ENCODE measurements at regions not wholly inside any gene's neighbourhood (a gene's known extent, or its start where the extent isn't known, plus 50 kb on each side); places are given as distances from the start of the nearest gene placed in this dataset.
A peak's percentile ranks its signal among the peaks of the same experiment; 100 is the strongest.

DNA sequence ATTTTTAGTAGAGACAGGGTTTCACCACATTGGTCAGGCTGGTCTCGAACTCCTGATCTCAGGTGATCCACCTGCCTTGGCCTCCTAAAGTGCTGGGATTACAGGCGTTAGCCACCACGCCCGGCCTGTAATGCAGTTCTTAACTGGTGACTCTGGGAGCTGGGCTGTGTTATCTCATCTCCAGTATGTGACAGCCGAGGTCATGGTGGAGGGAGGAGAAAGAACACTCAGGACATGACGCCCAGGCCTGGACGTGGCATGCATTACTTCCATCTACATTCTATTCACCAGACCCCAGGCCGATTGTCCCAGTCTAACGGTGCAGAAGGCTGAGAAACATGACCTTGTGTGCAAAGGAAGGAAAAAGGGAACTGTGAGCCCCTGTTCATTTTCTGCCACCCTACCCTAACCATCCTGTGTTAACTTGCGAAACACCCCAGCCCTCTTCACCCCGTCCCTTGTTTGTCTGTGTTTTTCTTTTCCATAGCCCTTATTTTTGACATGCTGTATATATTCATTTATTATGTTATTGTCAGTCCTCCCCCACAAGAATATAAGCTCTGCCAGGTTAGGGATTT is 88.1 kb upstream of the ASAP2 start:
- DNase-seq, result no peak
- Histone ChIP-seq H3K36me3 (no peaks in the 10 kb centered on the region), H3K4me1 (no peaks in the 10 kb centered on the region)

DNA sequence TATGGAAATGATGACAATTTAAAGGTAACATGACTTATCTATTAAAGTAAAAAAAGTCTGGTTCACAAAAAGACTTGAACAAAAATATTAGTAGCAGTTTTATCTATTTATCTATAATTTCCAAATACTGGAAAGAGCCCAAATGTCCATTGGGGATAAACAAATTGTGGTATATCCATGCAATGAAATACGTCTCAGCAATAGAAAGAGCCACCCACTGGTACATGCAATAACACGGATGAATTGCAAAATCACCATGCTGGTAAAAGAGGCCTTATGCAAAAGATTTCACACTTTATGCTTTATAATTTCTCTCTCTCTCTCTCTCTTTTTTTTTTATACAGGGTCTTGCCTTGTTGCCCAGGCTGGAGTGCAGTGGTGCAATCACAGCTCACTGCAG is 91.4 kb upstream of the ASAP2 start:
- H3K4me3 ChIP-seq, result no peak overlapping the region
- H3K9me3 ChIP-seq (replicated peaks), result no peaks in the 10 kb centered on the region
- H3K27me3 ChIP-seq, result no peaks in the 10 kb centered on the region
- H3K27ac ChIP-seq, result no peak overlapping the region
- no peaks in the 10 kb centered on the region for H3K4me1 ChIP-seq
- no peaks in the 10 kb centered on the region for H3K36me3 ChIP-seq
- DNase-seq, result no peak

More for the DNA sequence above, 88.1 kb upstream of the ASAP2 start:
- Histone ChIP-seq H3K9me3 (replicated peaks) (no peaks in the 10 kb centered on the region), H3K27me3 (no peaks in the 10 kb centered on the region), H3K4me3 (no peak overlapping the region), H3K27ac (no peak overlapping the region)

DNA sequence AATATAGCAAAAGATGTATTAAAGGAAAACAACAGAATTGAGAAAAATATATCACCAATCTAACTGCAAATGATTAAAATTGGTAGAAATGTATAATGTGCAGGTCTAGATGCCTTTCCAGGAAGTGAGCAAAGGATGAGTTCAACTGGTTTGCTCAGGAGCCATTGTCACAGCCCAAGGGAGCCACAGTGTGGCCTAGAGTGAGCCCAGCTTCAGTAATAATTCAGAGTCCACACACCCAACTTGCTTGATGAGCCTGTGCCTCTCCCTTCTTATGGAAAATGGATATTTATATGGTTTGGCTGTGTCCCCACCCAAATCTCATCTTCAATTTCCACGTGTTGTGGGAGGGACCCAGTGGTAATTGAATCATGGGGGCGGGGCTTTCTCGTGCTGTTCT is 92.2 kb upstream of the ASAP2 start:
- H3K4me1 ChIP-seq, result no peaks in the 10 kb centered on the region
- no peak for DNase-seq
- H3K27me3 ChIP-seq, result no peaks in the 10 kb centered on the region
- no peak overlapping the region for H3K4me3 ChIP-seq
- no peaks in the 10 kb centered on the region for H3K9me3 ChIP-seq (replicated peaks)
- no peak overlapping the region for H3K27ac ChIP-seq
- H3K36me3 ChIP-seq, result no peaks in the 10 kb centered on the region

DNA sequence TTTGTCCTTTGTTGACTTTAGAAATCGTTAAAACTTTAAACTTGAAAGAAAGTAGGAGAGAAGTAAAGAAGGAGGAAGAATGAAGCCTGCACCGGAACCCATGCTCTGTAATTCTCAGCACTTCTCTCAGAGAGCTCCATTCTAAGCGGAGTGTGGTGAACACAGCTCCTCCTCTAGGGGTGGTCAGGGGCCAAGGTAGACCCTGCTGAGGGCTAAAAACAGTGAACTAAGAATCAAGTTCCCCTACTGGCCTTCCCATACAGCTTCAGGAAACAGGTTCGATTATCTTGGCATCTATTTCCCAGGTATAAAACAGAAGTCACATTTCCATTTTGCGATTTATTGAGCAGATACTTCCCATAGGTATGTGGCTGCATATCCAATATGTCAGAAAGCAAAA is 92.7 kb upstream of the ASAP2 start:
- no peak for DNase-seq
- Histone ChIP-seq H3K27ac (no peak overlapping the region), H3K27me3 (no peaks in the 10 kb centered on the region), H3K9me3 (replicated peaks) (no peaks in the 10 kb centered on the region), H3K36me3 (no peaks in the 10 kb centered on the region), H3K4me1 (peaks cover 2% of the 10 kb centered on the region), H3K4me3 (no peak overlapping the region)

GRCh38 chr2:9113262-9113661 is 93.3 kb upstream of the ASAP2 start:
- Histone ChIP-seq H3K4me1 (peaks cover 8% of the 10 kb centered on the region), H3K27ac (no peak overlapping the region), H3K36me3 (no peaks in the 10 kb centered on the region), H3K4me3 (no peak overlapping the region), H3K27me3 (no peaks in the 10 kb centered on the region), H3K9me3 (replicated peaks) (no peaks in the 10 kb centered on the region)
- DNase-seq, result no peak

GRCh38 chr2:9112079-9112721 is 94.4 kb upstream of the ASAP2 start:
- peak in 1 of 2 experiments; percentile 33 for DNase-seq
- no peak overlapping the region for H3K27ac ChIP-seq

GRCh38 chr2:9110893-9111569 is 95.6 kb upstream of the ASAP2 start:
- Histone ChIP-seq H3K36me3 (no peaks in the 10 kb centered on the region), H3K4me3 (no peak overlapping the region), H3K27me3 (no peaks in the 10 kb centered on the region), H3K9me3 (replicated peaks) (no peaks in the 10 kb centered on the region), H3K27ac (no peak overlapping the region), H3K4me1 (peaks cover 21% of the 10 kb centered on the region)
- DNase-seq, result no peak

More at GRCh38 chr2:9112079-9112721, 94.4 kb upstream of the ASAP2 start:
- Histone ChIP-seq H3K27me3 (no peaks in the 10 kb centered on the region), H3K4me1 (peaks cover 19% of the 10 kb centered on the region), H3K4me3 (no peak overlapping the region), H3K9me3 (replicated peaks) (no peaks in the 10 kb centered on the region), H3K36me3 (no peaks in the 10 kb centered on the region)

DNA sequence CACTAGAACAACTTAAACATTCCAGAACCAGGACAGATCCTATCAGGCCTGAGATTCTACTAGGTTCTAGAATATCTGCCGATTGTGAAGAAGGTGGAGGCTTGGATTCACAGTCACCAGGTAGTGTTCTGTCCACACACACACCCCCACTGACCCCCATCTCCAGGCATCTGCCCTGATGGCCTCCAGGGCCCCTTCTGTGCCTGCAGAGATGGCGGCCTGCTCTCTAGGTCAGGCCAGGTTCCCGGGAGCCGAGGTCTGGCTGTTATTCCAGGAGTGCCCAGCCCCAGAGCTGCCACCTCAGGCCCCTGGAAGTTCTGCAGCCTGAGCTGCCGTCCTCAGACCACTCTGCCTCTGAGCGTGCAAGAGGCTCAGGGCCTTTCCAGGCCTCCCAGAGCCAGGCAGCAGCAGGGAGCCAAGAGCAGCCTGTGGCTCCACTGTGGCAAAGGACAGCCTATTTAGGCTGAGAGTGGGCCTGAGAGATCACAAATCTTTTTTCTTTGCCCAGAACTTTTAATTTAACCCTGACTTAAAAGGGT is 96.2 kb upstream of the ASAP2 start:
- no peaks in the 10 kb centered on the region for H3K27me3 ChIP-seq
- no peaks in the 10 kb centered on the region for H3K9me3 ChIP-seq (replicated peaks)
- no peak for DNase-seq
- no peak overlapping the region for H3K4me3 ChIP-seq
- peaks cover 21% of the 10 kb centered on the region for H3K4me1 ChIP-seq
- H3K36me3 ChIP-seq, result no peaks in the 10 kb centered on the region
- no peak overlapping the region for H3K27ac ChIP-seq

DNA sequence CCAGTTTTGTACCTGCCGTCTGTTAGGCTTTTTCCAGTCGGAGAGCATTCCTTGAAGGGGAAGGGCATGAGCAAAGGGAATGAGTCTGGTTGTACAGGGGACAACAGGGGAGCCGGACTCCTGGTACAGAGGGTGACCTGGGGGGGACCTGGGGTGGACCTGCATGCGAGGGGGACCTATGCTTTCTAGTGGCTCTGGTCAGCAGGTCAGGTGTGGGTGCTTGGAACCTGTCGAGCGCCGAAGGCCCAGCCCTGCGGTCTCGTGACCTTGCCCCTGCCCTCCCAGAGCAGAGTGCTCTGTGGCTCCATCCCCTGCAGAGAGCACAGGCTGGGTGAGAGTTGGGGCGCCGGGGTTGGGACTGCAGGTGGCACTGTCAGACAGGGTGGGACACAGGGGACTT is 96.7 kb upstream of the ASAP2 start:
- H3K4me1 ChIP-seq, result peaks cover 21% of the 10 kb centered on the region
- H3K4me3 ChIP-seq, result no peak overlapping the region
- no peak overlapping the region for H3K27ac ChIP-seq
- no peaks in the 10 kb centered on the region for H3K9me3 ChIP-seq (replicated peaks)
- H3K27me3 ChIP-seq, result no peaks in the 10 kb centered on the region
- no peaks in the 10 kb centered on the region for H3K36me3 ChIP-seq
- no peak for DNase-seq

- Histone ChIP-seq H3K9me3 (replicated peaks) (no peaks in the 10 kb centered on the region), H3K27ac (peak overlapping the region; percentile 64), H3K27me3 (no peaks in the 10 kb centered on the region), H3K36me3 (no peaks in the 10 kb centered on the region), H3K4me1 (peaks cover 21% of the 10 kb centered on the region), H3K4me3 (peak overlapping the region; percentile 13)
- peak; percentile 79 to 81 for DNase-seq
Observed at GRCh38 chr2:9108210-9108967, 98.2 kb upstream of the ASAP2 start.

DNA sequence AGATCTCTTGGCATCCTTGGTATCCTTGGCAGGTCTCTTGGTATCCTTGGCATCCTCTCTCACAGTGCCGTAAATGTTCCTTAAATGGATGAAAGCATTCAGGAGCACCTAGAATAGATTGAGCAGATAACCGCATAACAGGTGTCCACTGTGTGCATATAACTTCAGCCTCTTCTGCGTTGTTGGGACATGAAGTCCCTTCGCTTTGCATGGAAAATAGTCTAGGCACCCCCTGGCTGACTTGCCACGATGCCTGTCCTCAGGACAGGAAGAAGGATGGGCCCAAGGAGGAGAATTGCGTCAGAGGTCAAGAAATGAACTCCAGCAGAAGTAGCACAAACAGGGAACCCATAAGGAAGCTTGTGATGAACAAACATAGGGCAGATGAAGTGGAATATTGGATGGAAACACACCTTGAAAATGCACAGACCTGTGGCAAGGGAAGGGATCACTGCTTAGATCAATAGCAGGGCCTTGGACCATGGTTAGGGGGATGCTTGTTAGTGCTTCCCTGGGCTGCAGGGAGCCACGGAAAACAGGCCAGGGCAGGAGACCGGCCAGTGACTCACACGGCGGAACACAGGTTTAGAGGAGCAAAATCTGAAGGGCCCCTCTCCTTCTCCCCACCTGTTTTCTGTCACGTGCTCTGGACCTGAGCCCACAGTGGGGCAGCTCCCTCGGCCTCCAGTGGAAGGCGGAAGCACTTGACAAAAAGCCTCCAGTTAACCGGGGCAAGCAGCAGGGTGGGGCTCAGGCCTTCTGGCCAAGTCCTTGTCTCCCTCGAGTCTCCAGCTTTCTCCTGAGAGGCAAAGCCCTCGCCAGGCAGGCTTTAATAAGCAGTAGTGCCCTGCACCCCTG is 99.2 kb upstream of the ASAP2 start:
- Histone ChIP-seq H3K27ac (peak overlapping the region; percentile 64), H3K27me3 (no peaks in the 10 kb centered on the region), H3K4me1 (peaks cover 21% of the 10 kb centered on the region), H3K4me3 (peak overlapping the region; percentile 13), H3K36me3 (no peaks in the 10 kb centered on the region), H3K9me3 (replicated peaks) (no peaks in the 10 kb centered on the region)
- DNase-seq, result peak; percentile 55 to 68

DNA sequence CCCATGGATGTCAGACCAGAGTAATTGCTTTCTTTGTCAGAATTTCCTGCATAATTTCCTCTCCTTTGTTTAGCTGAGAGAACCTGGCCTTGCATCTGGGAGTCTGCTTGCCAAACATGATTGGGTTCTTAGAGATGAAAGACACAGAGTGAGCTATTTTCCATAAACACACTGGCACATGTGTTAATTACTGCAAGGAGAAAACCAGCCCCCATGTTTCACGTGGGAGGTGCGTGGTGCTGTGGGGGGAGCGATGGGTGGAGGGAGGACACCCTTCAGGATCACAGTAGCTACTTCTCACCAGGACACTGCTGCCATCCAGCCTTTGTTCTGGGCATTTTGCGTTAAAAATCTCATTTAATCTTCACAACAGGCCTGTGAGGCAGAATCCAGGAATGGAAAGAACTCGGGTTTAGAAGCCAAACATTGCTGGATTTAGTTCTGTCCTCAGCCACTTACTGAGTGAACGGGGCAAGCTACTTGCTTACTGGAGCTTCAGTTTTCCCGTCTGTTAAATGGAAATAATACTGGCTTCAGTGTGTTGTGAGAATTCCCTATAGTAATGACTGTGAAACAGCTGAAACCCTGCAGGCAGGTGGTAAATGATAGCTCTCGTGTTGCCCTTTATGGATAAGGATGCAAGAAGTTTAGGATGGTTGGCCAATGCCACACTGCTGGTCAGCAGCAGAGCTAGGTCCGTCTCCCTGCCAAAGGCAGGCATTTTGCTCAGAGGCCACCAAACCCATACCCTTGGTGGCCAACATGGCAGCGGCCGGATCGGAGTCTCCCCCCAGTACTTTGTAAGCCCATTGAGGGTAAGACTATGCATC is 100.1 kb upstream of the ASAP2 start:
- peaks cover 21% of the 10 kb centered on the region for H3K4me1 ChIP-seq
- no peak overlapping the region for H3K4me3 ChIP-seq
- DNase-seq, result no peak
- no peaks in the 10 kb centered on the region for H3K27me3 ChIP-seq
- no peak overlapping the region for H3K27ac ChIP-seq
- H3K9me3 ChIP-seq (replicated peaks), result no peaks in the 10 kb centered on the region
- no peaks in the 10 kb centered on the region for H3K36me3 ChIP-seq

DNA sequence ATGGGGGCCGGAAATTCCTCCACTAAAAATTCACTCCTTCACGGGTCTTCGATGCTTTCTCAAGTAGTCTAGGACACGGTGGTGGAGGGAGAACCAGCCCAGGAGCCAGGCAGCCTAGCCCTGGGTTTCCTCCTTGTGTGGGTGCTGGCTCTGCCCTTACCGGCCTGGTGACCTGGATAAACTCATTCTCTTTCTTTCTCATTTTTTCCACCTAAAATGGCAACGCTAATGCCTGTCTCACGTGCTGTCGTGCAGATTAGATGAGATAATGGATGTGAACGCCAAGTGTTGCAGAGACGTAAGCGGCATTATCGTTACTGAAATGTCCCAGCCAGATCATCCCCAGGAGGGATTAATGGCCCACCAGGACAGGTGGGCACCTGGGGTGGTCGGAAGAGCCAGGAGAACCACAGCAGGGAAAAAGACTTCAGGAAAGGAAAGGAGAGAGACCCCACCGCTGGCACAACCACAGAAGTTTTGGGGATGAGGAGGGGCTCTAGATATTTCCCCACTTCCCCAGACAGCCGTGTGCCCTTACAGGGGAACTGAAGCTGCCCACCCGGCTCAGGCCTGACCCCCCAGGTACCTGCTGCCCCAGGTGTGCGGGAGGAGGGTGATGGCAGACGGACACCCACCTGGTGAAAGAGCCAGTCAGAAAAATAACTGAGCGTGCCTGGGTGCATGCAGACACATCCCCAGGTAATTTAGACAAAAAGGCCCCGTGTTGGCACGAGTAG is 100.8 kb upstream of the ASAP2 start:
- Histone ChIP-seq H3K27ac (no peak overlapping the region), H3K27me3 (no peaks in the 10 kb centered on the region), H3K36me3 (no peaks in the 10 kb centered on the region), H3K4me3 (no peak overlapping the region), H3K4me1 (peaks cover 21% of the 10 kb centered on the region), H3K9me3 (replicated peaks) (no peaks in the 10 kb centered on the region)
- no peak for DNase-seq

Measured in SJCRH30 (cell line).